Stimulated activated CD4-positive, alpha-beta T cell treated with anti-CD3 and anti-CD28 coated beads, Interleukin-2, amount 100 ng/mL, for 48 hours (primary cell): ENCODE measurements at regions not wholly inside any gene's neighbourhood (a gene's known extent, or its start where the extent isn't known, plus 50 kb on each side); places are given as distances from the start of the nearest gene placed in this dataset.
"Not testable (repeated sequence)": the region's sequence is repeated elsewhere in the genome, so short reads cannot be mapped to it uniquely, and the experiment has no call there.

Source experiments
- DNase-seq, 2 donors: peaks; one replicate each; pipeline ENCODE4 v3.0.0-alpha.2; 2020

- no peak for DNase-seq
Measured at GRCh38 chr2:122244598-122245229, 489.3 kb downstream of the TSN start.

- no peak for DNase-seq
Measured at GRCh38 chr2:122249673-122250072, 494.2 kb downstream of the TSN start.

GRCh38 chr2:122251158-122251557 lies 495.7 kb downstream of the TSN start:
- no peak for DNase-seq

GRCh38 chr2:122251566-122251965 lies 496.1 kb downstream of the TSN start:
- DNase-seq: no peak

- DNase-seq: no peak
Measured at GRCh38 chr2:122255924-122256323, 500.5 kb downstream of the TSN start.

- DNase-seq: no peak
Measured at GRCh38 chr2:122261911-122262310, 506.5 kb downstream of the TSN start.

- no peak for DNase-seq
Measured at GRCh38 chr2:122263746-122264145, 508.3 kb downstream of the TSN start.

- no peak for DNase-seq
Measured at GRCh38 chr2:122266636-122267035, 511.2 kb downstream of the TSN start.

GRCh38 chr2:122267947-122268346 lies 512.5 kb downstream of the TSN start:
- DNase-seq: no peak

GRCh38 chr2:122273785-122274419 lies 518.5 kb downstream of the TSN start:
- DNase-seq: no peak

- DNase-seq: no peak
Measured at GRCh38 chr2:122277956-122278355, 522.5 kb downstream of the TSN start.

GRCh38 chr2:122300758-122301157 lies 545.3 kb downstream of the TSN start:
- no peak for DNase-seq

- no peak for DNase-seq
Measured at GRCh38 chr2:122307763-122308162, 552.3 kb downstream of the TSN start.

- DNase-seq: no peak
Measured at GRCh38 chr2:122315306-122315705, 559.9 kb downstream of the TSN start.

- DNase-seq: no peak
Measured at GRCh38 chr2:122319539-122320132, 564.2 kb downstream of the TSN start.

GRCh38 chr2:122322815-122323214 lies 567.4 kb downstream of the TSN start:
- DNase-seq: no peak

GRCh38 chr2:122323927-122324326 lies 568.5 kb downstream of the TSN start:
- DNase-seq: no peak

- no peak for DNase-seq
Measured at GRCh38 chr2:122326471-122326870, 571.0 kb downstream of the TSN start.

GRCh38 chr2:122328816-122329215 lies 573.4 kb downstream of the TSN start:
- no peak for DNase-seq

GRCh38 chr2:122329278-122329677 lies 573.8 kb downstream of the TSN start:
- DNase-seq: no peak

- no peak for DNase-seq
Measured at GRCh38 chr2:122333932-122334331, 578.5 kb downstream of the TSN start.

- no peak for DNase-seq
Measured at GRCh38 chr2:122338000-122338399, 582.5 kb downstream of the TSN start.

- DNase-seq: no peak
Measured at GRCh38 chr2:122340246-122340645, 584.8 kb downstream of the TSN start.

GRCh38 chr2:122341007-122341406 lies 585.6 kb downstream of the TSN start:
- no peak for DNase-seq

GRCh38 chr2:122352151-122352550 lies 596.7 kb downstream of the TSN start:
- DNase-seq: not testable (repeated sequence)
